ENCODE measurements at regions not wholly inside any gene's neighbourhood (a gene's known extent, or its start where the extent isn't known, plus 50 kb on each side); places are given as distances from the start of the nearest gene placed in this dataset.
"Not testable (repeated sequence)": the region's sequence is repeated elsewhere in the genome, so short reads cannot be mapped to it uniquely, and the experiment has no call there.

- no peak for DNase-seq (ENCODE audit: low read depth)
Observed at GRCh38 chr10:64508029-64508661, 986.9 kb downstream of the REEP3 start.

- DNase-seq (ENCODE audit: low read depth): no peak
Observed at GRCh38 chr10:64515970-64516699, 994.9 kb downstream of the REEP3 start.

- no peak for DNase-seq (ENCODE audit: low read depth)
Observed at GRCh38 chr10:64518456-64518855, 997.3 kb downstream of the REEP3 start.

GRCh38 chr10:64519427-64519826 lies 998.2 kb downstream of the REEP3 start:
- no peak for DNase-seq (ENCODE audit: low read depth)

GRCh38 chr10:64519831-64520230 lies 998.6 kb downstream of the REEP3 start:
- DNase-seq (ENCODE audit: low read depth): no peak

- DNase-seq (ENCODE audit: low read depth): no peak
Observed at GRCh38 chr10:64523065-64523759, 1002.0 kb downstream of the REEP3 start.

GRCh38 chr10:64528294-64529002 lies 1007.2 kb downstream of the REEP3 start:
- DNase-seq (ENCODE audit: low read depth): no peak

- no peak for DNase-seq (ENCODE audit: low read depth)
Observed at GRCh38 chr10:64529003-64529350, 1007.8 kb downstream of the REEP3 start.

- no peak for DNase-seq (ENCODE audit: low read depth)
Observed at GRCh38 chr10:64534616-64535015, 1013.4 kb downstream of the REEP3 start.

- no peak for DNase-seq (ENCODE audit: low read depth)
Observed at GRCh38 chr10:64535131-64535867, 1014.1 kb downstream of the REEP3 start.

GRCh38 chr10:64537112-64537511 lies 1015.9 kb downstream of the REEP3 start:
- DNase-seq (ENCODE audit: low read depth): no peak

- DNase-seq (ENCODE audit: low read depth): no peak
Observed at GRCh38 chr10:64537928-64538327, 1016.7 kb downstream of the REEP3 start.

- DNase-seq (ENCODE audit: low read depth): no peak
Observed at GRCh38 chr10:64546073-64546472, 1024.9 kb downstream of the REEP3 start.

- DNase-seq (ENCODE audit: low read depth): no peak
Observed at GRCh38 chr10:64547168-64547567, 1026.0 kb downstream of the REEP3 start.

- DNase-seq (ENCODE audit: low read depth): no peak
Observed at GRCh38 chr10:64555666-64556065, 1034.5 kb downstream of the REEP3 start.

GRCh38 chr10:64558094-64558835 lies 1037.1 kb downstream of the REEP3 start:
- DNase-seq (ENCODE audit: low read depth): no peak

GRCh38 chr10:64571056-64571455 lies 1049.9 kb downstream of the REEP3 start:
- no peak for DNase-seq (ENCODE audit: low read depth)

GRCh38 chr10:64573623-64574325 lies 1052.6 kb downstream of the REEP3 start:
- DNase-seq (ENCODE audit: low read depth): no peak

GRCh38 chr10:64574371-64574770 lies 1053.2 kb downstream of the REEP3 start:
- no peak for DNase-seq (ENCODE audit: low read depth)

- no peak for DNase-seq (ENCODE audit: low read depth)
Observed at GRCh38 chr10:64576497-64576896, 1055.3 kb downstream of the REEP3 start.

GRCh38 chr10:64578757-64579156 lies 1057.6 kb downstream of the REEP3 start:
- DNase-seq (ENCODE audit: low read depth): not testable (repeated sequence)
